Mucosa of descending colon (tissue), 3 donors: ENCODE measurements at regions not wholly inside any gene's neighbourhood (a gene's known extent, or its start where the extent isn't known, plus 50 kb on each side); places are given as distances from the start of the nearest gene placed in this dataset.

ENCODE experiments used
- ATAC-seq: fragments of 200-7000 bp; cut with Tn5 transposase; one replicate; pipeline ENCODE4 v1.9.1; 2020; ENCODE audit warnings: mild to moderate bottlenecking, moderate library complexity
- DNase-seq, 3 donors: peaks; one replicate each; pipeline ENCODE4 v3.0.0-alpha.2; 2020
- H3K36me3 ChIP-seq: fragments of 200-600 bp; one replicate; pipeline ENCODE4 v1.8.0; 2021; ENCODE audit warnings: low read depth, mild to moderate bottlenecking
- H3K4me1 ChIP-seq: fragments of 200-600 bp; one replicate; pipeline ENCODE4 v1.8.0; 2021; ENCODE audit warnings: low read depth, mild to moderate bottlenecking
- H3K4me3 ChIP-seq: fragments of 200-600 bp; one replicate; pipeline ENCODE4 v1.8.0; 2021; ENCODE audit warnings: mild to moderate bottlenecking
- H3K9me3 ChIP-seq: fragments of 200-600 bp; one replicate; pipeline ENCODE4 v1.8.0; 2021; ENCODE audit warnings: mild to moderate bottlenecking
- intact Hi-C, 2 donors: fragments of 100-400 bp; cut with DNase I in 1 of 2; cut with micrococcal nuclease in 1 of 2; formaldehyde crosslinking; loops; one replicate each; pipeline versions ENCODE4 v1.11.0 to v1.11.1; 2022; cut with DNase I, micrococcal nuclease
- TF ChIP-seq, protein P1 (sequence below): fragments of 200-600 bp; IDR thresholded peaks from one replicate; pipeline ENCODE4 v1.8.0; 2022; ENCODE audit warnings: antibody characterized with exemption, mild to moderate bottlenecking
- donor health status: DM: no; HTN: no; CAD: no; lungs with moderate emphysema.
- donor health status: DM: no; HTN: no; CAD: no.
- donor health status: DM: no; HTN: yes; CAD: no.

DNA sequence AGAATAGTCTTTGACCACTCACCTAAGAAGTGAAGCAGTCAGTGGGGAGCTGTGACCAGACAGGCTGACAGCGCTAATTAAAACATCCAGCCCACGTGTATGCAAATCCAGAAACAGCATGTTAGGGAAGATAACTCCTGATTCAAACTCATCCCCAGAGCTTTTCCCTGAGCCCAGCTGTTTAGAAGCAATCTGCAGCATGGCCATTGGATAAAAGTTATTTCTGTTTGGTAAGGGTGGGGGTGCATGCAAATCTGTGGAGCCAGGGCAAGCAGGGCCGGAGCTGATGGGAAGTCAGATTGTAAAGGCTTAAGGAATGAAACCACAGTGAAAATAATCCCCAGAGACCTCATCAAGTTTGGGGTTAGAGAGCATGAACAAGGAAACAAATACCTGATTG lies 247.9 kb upstream of the KIRREL3 start:
- TF ChIP-seq, protein P1, sequence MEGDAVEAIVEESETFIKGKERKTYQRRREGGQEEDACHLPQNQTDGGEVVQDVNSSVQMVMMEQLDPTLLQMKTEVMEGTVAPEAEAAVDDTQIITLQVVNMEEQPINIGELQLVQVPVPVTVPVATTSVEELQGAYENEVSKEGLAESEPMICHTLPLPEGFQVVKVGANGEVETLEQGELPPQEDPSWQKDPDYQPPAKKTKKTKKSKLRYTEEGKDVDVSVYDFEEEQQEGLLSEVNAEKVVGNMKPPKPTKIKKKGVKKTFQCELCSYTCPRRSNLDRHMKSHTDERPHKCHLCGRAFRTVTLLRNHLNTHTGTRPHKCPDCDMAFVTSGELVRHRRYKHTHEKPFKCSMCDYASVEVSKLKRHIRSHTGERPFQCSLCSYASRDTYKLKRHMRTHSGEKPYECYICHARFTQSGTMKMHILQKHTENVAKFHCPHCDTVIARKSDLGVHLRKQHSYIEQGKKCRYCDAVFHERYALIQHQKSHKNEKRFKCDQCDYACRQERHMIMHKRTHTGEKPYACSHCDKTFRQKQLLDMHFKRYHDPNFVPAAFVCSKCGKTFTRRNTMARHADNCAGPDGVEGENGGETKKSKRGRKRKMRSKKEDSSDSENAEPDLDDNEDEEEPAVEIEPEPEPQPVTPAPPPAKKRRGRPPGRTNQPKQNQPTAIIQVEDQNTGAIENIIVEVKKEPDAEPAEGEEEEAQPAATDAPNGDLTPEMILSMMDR, result no peak
- no peak for DNase-seq
- Histone ChIP-seq H3K9me3 (no peaks in the 10 kb centered on the region), H3K4me3 (no peak overlapping the region), H3K36me3 (no peaks in the 10 kb centered on the region), H3K4me1 (no peaks in the 10 kb centered on the region)
- intact Hi-C loops, result no loop called here
- ATAC-seq, result no peak

DNA sequence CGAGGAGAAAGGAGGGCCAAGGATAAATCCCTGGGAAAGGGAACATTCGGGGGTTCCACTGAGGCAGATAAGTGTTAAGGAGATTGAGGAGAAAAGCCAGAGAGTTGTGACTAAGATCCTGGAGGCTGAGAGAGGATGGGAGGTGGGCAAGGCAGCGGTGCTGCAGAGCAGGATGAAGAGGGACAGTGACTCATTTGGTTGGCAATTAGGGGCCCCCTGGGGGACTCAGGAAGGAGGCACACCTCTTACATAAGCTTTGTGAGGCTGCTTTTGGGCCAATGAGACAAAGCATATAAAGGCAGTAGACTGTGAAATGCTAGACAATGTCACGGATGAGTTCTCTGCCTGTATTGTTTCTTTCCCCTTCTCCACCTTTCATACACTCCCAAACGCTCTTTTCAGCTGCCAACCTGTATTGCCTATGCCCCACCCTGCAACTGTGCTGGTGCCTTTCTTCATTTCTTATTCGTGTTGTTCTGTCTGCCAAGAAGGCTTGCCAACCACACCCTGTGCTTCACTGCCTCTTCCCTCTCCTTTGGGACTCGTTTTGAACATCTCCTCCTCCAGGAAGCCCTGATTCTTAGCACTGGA lies 246.8 kb upstream of the KIRREL3 start:
- no peak for DNase-seq
- TF ChIP-seq, protein P1, result no peak
- ATAC-seq, result no peak
- Histone ChIP-seq H3K4me3 (no peak overlapping the region), H3K36me3 (no peaks in the 10 kb centered on the region), H3K4me1 (no peaks in the 10 kb centered on the region), H3K9me3 (no peaks in the 10 kb centered on the region)
- intact Hi-C loops, result no loop called here

DNA sequence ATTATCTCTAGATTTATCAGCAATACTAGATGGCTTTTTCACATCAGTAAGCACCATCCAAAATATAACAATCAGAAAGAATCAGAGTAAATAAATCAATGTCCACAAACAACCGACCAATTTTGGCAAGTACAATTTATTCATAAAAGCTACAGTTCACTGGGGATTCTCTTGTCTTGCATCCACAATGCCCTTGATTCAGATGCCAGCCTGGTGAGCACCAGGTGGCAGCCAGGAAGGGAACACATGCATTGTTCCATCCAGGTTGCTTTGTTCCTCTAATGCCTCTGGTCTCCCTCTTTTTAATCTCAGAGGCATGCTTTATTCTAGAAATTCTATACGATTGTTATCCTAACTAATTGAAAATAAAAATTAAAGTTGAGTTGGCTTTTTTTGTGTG lies 242.1 kb upstream of the KIRREL3 start:
- Histone ChIP-seq H3K4me3 (no peak overlapping the region), H3K36me3 (no peaks in the 10 kb centered on the region), H3K4me1 (no peaks in the 10 kb centered on the region), H3K9me3 (no peaks in the 10 kb centered on the region)
- ATAC-seq (no peak), DNase-seq (no peak)
- TF ChIP-seq, protein P1, result no peak
- intact Hi-C loops, result no loop called here

DNA sequence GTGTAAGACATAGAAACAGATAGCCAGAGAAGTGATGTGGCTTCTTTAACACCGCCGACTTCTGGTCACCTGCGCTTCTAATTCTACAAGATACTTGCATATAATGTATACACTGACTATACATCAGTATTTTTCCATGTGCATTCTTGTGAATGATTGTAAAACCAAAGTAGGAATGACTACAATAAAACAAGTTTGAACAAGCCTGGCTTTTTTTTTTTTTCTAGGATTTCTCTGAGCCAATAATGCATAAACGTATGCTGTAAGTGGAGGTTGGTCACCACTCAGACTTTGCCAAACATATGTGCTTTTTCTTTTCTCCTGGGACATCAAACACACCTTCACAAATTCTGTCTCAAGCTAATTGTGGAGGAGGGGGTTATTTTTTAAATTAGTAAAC lies 237.8 kb upstream of the KIRREL3 start:
- no peaks in the 10 kb centered on the region for H3K36me3 ChIP-seq
- no peak for DNase-seq
- intact Hi-C loops, result no loop called here
- TF ChIP-seq, protein P1, result no peak
- no peak for ATAC-seq
- H3K9me3 ChIP-seq, result no peaks in the 10 kb centered on the region
- no peak overlapping the region for H3K4me3 ChIP-seq
- H3K4me1 ChIP-seq, result no peaks in the 10 kb centered on the region

DNA sequence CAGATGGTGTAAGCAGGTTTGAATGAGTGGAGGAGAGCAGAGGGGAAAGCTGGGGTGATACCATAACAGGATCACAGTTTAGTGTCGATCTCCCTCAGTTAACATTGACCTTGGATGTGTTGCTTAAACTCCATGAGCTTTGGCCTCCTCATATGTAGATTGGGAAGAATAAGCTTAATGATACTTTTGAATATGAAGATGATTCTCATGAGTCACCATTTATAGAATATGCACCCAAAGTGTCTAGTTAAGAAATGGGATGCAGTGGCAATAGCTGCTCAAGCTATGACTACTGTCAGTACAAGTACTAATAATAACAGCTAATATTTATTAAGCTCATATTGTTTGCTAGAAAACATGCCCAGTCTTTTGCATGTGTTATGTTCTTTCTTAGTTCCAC lies 236.2 kb upstream of the KIRREL3 start:
- DNase-seq (no peak), ATAC-seq (no peak)
- Histone ChIP-seq H3K9me3 (no peaks in the 10 kb centered on the region), H3K4me1 (no peaks in the 10 kb centered on the region), H3K4me3 (no peak overlapping the region), H3K36me3 (no peaks in the 10 kb centered on the region)
- TF ChIP-seq, protein P1, result no peak
- intact Hi-C loops, result no loop called here

DNA sequence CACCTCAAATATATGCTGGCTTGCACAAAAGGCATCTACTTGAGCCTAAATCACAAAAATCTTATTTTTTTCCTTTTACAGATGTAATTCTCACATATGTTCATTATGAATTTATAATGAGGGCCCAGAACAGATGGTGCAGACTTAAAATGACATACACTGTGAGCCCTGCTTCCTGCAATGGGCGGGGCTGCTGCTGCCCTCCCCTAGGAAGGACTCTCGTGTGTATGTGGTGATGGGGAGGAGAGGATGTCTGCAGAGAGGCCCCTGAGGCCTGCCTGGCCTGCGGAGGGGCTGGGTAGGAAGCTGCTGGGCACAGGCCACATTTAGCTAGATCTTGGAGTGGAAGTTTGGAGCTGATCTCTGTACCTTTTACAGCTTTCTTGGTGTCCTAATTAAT lies 233.4 kb upstream of the KIRREL3 start:
- ATAC-seq (no peak), DNase-seq (no peak)
- TF ChIP-seq, protein P1, result no peak
- H3K9me3 ChIP-seq, result no peaks in the 10 kb centered on the region
- intact Hi-C loops, result no loop called here
- H3K4me3 ChIP-seq, result no peak overlapping the region
- H3K36me3 ChIP-seq, result no peaks in the 10 kb centered on the region
- no peaks in the 10 kb centered on the region for H3K4me1 ChIP-seq
